ENCODE measurements at regions not wholly inside any gene's neighbourhood (a gene's known extent, or its start where the extent isn't known, plus 50 kb on each side); places are given as distances from the start of the nearest gene placed in this dataset.

DNA sequence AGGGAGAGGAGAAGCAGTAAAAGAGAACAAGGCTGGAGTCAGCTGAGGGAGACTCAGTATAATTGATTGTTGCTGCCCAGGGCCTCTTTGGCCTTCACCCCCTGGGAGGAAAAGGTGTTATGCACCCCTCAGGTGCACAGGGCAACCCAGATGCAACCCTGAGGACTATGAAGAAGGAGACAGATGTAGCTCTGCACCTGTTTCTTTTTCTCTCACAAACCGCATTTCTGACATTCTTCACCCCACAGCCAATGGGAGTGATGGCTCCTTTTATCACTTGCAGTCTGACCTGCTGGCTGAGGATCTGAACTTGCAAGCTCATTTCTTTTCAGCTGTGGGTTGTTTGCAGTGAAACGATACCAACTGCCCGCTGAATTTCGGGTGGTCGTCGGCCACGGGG lies 64.1 kb upstream of the F13A1 start:
- no peak for TF ChIP-seq SPI1 (IDR thresholded peaks at IDR 0.05; ENCODE audit: borderline replicate concordance, low read depth)
- no peak for TF ChIP-seq GABPA (IDR thresholded peaks at IDR 0.05; ENCODE audit: low read depth)
- TF ChIP-seq, protein P1, sequence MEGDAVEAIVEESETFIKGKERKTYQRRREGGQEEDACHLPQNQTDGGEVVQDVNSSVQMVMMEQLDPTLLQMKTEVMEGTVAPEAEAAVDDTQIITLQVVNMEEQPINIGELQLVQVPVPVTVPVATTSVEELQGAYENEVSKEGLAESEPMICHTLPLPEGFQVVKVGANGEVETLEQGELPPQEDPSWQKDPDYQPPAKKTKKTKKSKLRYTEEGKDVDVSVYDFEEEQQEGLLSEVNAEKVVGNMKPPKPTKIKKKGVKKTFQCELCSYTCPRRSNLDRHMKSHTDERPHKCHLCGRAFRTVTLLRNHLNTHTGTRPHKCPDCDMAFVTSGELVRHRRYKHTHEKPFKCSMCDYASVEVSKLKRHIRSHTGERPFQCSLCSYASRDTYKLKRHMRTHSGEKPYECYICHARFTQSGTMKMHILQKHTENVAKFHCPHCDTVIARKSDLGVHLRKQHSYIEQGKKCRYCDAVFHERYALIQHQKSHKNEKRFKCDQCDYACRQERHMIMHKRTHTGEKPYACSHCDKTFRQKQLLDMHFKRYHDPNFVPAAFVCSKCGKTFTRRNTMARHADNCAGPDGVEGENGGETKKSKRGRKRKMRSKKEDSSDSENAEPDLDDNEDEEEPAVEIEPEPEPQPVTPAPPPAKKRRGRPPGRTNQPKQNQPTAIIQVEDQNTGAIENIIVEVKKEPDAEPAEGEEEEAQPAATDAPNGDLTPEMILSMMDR (IDR thresholded peaks at IDR 0.05; ENCODE audit: insufficient read depth, low read length): no peak
- TF ChIP-seq, protein P2, sequence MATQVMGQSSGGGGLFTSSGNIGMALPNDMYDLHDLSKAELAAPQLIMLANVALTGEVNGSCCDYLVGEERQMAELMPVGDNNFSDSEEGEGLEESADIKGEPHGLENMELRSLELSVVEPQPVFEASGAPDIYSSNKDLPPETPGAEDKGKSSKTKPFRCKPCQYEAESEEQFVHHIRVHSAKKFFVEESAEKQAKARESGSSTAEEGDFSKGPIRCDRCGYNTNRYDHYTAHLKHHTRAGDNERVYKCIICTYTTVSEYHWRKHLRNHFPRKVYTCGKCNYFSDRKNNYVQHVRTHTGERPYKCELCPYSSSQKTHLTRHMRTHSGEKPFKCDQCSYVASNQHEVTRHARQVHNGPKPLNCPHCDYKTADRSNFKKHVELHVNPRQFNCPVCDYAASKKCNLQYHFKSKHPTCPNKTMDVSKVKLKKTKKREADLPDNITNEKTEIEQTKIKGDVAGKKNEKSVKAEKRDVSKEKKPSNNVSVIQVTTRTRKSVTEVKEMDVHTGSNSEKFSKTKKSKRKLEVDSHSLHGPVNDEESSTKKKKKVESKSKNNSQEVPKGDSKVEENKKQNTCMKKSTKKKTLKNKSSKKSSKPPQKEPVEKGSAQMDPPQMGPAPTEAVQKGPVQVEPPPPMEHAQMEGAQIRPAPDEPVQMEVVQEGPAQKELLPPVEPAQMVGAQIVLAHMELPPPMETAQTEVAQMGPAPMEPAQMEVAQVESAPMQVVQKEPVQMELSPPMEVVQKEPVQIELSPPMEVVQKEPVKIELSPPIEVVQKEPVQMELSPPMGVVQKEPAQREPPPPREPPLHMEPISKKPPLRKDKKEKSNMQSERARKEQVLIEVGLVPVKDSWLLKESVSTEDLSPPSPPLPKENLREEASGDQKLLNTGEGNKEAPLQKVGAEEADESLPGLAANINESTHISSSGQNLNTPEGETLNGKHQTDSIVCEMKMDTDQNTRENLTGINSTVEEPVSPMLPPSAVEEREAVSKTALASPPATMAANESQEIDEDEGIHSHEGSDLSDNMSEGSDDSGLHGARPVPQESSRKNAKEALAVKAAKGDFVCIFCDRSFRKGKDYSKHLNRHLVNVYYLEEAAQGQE (IDR thresholded peaks at IDR 0.05; ENCODE audit: insufficient replicate concordance, low read depth): no peak
- TF ChIP-seq POLR2AphosphoS5 (IDR thresholded peaks at IDR 0.05; ENCODE audit: low read depth): no peak
- Histone ChIP-seq H3K27me3 (ENCODE audit: insufficient read depth, poor library complexity, severe bottlenecking) (no peaks in the 10 kb centered on the region), H3K4me3 (replicated peaks; ENCODE audit: insufficient read depth, low read length) (no peak overlapping the region), H3K27ac (replicated peaks) (no peak overlapping the region)
- no peak for DNase-seq (ENCODE audit: low read depth in 1 of 2, low spot score in 1 of 2)

DNA sequence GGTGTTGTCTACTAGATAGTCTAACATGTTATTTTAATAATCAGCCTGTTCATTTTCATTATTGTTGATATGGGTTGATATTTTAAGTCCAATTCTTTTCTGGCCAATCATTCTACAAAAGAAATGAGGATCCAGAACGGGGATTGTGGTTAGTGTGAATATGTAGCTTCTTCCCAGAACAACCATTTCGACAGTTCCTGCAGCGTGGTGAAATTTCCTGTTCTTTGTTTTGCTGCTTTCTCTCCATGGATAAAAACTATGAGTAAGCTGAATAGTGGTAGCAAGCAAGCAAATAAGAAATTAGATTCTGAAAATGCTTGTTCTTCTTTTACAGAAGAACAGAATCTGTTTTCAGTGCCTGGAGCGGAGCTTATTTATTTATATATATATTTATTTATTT lies 65.5 kb upstream of the F13A1 start:
- peak; percentile 65 to 86 for DNase-seq (ENCODE audit: low read depth in 1 of 2, low spot score in 1 of 2)
- TF ChIP-seq SPI1 (IDR thresholded peaks at IDR 0.05; ENCODE audit: borderline replicate concordance, low read depth) (peak; percentile 20; the same call in 1 of the 2 replicates), GABPA (IDR thresholded peaks at IDR 0.05; ENCODE audit: low read depth) (0 out of 2 replicates have a peak, but pooled peaks have one; percentile 10), POLR2AphosphoS5 (IDR thresholded peaks at IDR 0.05; ENCODE audit: low read depth) (peak; percentile 23; the same call in 1 of the 2 replicates)
- TF ChIP-seq, protein P1 (IDR thresholded peaks at IDR 0.05; ENCODE audit: insufficient read depth, low read length): no peak
- TF ChIP-seq, protein P2 (IDR thresholded peaks at IDR 0.05; ENCODE audit: insufficient replicate concordance, low read depth): no peak
- no peak overlapping the region for H3K4me3 ChIP-seq (replicated peaks; ENCODE audit: insufficient read depth, low read length)
- H3K27me3 ChIP-seq (ENCODE audit: insufficient read depth, poor library complexity, severe bottlenecking): no peaks in the 10 kb centered on the region
- peak overlapping the region; percentile 75 for H3K27ac ChIP-seq (replicated peaks)

DNA sequence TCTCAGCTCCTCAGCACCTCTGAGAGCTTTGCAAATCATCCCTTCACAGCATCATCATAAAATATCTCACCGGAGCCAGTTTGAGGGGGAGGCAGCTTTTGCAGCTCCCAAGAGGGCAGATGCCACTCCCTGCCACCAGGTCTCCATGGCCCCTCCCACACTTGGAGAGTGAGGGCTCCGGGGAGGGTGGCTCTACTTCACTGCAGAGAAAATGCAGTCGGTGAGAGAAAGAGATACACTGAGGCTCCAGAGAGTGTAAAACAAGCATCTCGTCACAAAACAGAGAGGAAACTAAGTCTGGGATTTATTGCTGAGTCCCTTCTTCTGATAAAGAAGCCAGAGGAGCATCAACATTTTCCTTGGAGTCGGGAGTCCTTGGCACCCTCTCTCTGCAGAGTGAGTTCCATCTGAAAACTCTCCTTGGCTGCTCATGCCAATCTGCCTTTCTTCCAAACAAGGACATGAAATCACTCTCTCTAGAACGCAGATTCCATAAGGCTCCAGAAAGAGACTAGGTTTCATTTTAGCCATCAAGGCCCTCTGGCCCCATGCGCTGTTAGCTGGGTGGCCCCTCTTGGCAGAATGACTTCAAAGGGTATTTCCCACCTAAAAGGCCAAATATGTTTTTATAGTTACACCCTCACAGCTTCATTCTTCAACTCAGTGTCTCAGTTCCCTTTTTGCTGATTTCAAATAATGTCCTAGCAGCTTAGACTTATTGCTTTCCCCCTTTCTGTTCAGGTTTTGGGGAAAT lies 70.6 kb upstream of the F13A1 start:
- DNase-seq (ENCODE audit: low read depth in 1 of 2, low spot score in 1 of 2): no peak
- TF ChIP-seq, protein P2 (IDR thresholded peaks at IDR 0.05; ENCODE audit: insufficient replicate concordance, low read depth): no peak
- TF ChIP-seq GABPA (IDR thresholded peaks at IDR 0.05; ENCODE audit: low read depth) (no peak), SPI1 (IDR thresholded peaks at IDR 0.05; ENCODE audit: borderline replicate concordance, low read depth) (peak; percentile 28; the same call in 1 of the 2 replicates)
- H3K27ac ChIP-seq (replicated peaks): no peak overlapping the region
- H3K27me3 ChIP-seq (ENCODE audit: insufficient read depth, poor library complexity, severe bottlenecking): no peaks in the 10 kb centered on the region
- H3K4me3 ChIP-seq (replicated peaks; ENCODE audit: insufficient read depth, low read length): no peak overlapping the region

All from HL-60 (cell line).